Epithelial cell of proximal tubule (primary cell): ENCODE measurements at regions not wholly inside any gene's neighbourhood (a gene's known extent, or its start where the extent isn't known, plus 50 kb on each side); places are given as distances from the start of the nearest gene placed in this dataset.
"Not testable (repeated sequence)": the region's sequence is repeated elsewhere in the genome, so short reads cannot be mapped to it uniquely, and the experiment has no call there.

Experiments used
- DNase-seq: peaks from one replicate; pipeline ENCODE4 v3.0.0-alpha.2; 2011; ENCODE audit warnings: low read depth
- H3K4me3 ChIP-seq: 2 replicates; pipeline ENCODE4 v1.5.1; 2011; ENCODE audit warnings: low read depth, mild to moderate bottlenecking, low read length
- CTCF ChIP-seq: conservative IDR thresholded peaks from 2 replicates; pipeline ENCODE4 v1.5.1; 2012; ENCODE audit warnings: low read depth, mild to moderate bottlenecking, low read length

DNA sequence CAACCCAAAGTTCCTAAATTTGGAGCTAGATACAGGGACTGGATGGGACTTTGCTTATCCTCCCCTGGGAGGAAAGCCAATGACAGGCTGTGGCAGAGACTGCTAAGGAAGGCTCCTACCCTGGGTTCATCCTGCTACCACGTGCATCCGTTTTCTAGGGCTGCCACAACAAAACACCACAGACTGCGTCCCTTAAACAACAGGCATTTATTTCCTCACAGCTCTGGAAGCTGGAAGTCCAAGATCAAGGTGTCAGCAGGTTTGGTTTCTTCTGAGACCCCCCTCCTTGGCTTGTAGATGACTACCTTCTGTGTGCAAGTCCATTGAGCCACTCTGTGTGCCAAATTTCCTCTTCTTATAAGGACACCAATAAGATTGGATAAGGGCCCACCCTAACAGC, 263.9 kb downstream of the FAM43A start:
- no peak for TF ChIP-seq CTCF
- no peak for DNase-seq
- no peak overlapping the region for H3K4me3 ChIP-seq

DNA sequence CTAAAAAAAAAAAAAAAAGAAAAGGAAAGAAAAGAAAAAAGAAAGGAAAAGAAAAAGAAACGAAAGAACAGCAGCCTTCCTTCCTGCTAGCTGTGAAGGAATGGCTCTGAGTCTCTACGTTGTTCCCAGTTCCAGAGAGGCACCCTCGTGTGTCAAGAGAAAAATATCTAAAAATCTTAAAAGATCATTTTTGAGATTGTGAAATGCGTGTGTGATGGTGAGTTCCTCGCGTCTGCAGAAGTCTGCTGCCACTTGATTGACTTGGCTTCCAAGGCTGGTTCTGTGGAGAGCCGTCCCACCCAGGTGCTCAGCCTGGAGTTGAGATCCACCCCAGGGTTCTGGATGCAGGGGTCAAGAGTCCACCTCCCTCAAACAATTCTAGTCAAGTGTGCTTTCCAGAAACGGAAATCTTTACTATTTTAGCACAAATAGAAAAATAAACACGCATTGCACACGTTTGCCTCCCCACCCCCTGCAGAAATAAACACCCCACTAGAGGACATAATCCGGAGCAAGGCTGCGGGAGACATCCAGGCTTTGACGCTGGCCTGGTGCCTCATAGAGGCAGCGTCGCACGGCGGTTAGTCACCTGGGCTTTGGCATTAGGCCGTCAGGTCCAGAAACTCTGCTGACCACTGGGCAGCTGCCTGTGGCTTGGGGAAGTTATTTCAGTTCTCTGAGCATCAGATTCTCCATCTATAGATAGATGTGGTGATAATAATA, 265.4 kb downstream of the FAM43A start:
- no peak for TF ChIP-seq CTCF
- DNase-seq: no peak
- H3K4me3 ChIP-seq: no peak overlapping the region

GRCh38 chr3:194951629-194951920, 265.9 kb downstream of the FAM43A start:
- H3K4me3 ChIP-seq, DNase-seq: not testable (repeated sequence)

- no peak for TF ChIP-seq CTCF
- no peak for DNase-seq
Observed at GRCh38 chr3:194951931-194952582, 266.4 kb downstream of the FAM43A start.

DNA sequence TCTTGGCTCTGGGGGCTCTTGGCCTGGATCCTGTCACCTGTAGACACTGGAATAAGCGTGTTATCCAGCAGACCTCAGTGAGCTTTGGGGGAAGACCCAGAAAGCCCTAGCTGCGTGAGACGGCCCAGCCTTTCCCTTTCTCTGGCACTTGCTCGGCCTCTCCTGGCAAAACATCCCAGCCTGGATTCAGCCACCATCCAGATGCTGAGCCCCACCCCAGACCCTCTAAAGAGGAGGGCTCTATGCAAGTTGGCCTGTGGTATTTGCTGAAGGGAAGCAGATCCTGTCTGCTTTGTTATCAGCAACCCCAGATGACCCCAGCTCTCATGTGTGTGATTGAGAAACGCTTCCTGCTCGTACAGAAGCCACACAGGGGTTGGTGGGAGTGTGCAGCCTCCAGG, 267.2 kb downstream of the FAM43A start:
- no peak for TF ChIP-seq CTCF
- no peak for DNase-seq
- no peak overlapping the region for H3K4me3 ChIP-seq

More at GRCh38 chr3:194951931-194952582, 266.4 kb downstream of the FAM43A start:
- no peak overlapping the region for H3K4me3 ChIP-seq

GRCh38 chr3:194953291-194953690, 267.6 kb downstream of the FAM43A start:
- no peak for DNase-seq
- no peak overlapping the region for H3K4me3 ChIP-seq
- no peak for TF ChIP-seq CTCF

GRCh38 chr3:194955546-194955945, 269.9 kb downstream of the FAM43A start:
- no peak for DNase-seq
- TF ChIP-seq CTCF: no peak
- H3K4me3 ChIP-seq: no peak overlapping the region
